22Rv1 (cell line): ENCODE measurements at regions not wholly inside any gene's neighbourhood (a gene's known extent, or its start where the extent isn't known, plus 50 kb on each side); places are given as distances from the start of the nearest gene placed in this dataset.

ENCODE experiments used
- CTCF ChIP-seq: fragments of 450-650 bp; IDR thresholded peaks from 2 replicates; pipeline ENCODE4 v1.5.1; 2017; ENCODE audit warnings: mild to moderate bottlenecking
- ZFX ChIP-seq: fragments of 450-650 bp; IDR thresholded peaks from 2 replicates; pipeline ENCODE4 v1.6.1; 2017; ENCODE audit warnings: antibody characterized with exemption, borderline replicate concordance

GRCh38 chr4:132240081-132240480 is 909.0 kb upstream of the PCDH10 start:
- TF ChIP-seq CTCF, result no peak
- TF ChIP-seq ZFX, result no peak
